H1 (cell line): ENCODE measurements at regions not wholly inside any gene's neighbourhood (a gene's known extent, or its start where the extent isn't known, plus 50 kb on each side); places are given as distances from the start of the nearest gene placed in this dataset.

Experiments
- CTCF ChIA-PET: fragments of 300-600 bp; sonication (Branson Sonifier 250); formaldehyde crosslinking; loops from one replicate; lab custom pipeline; 2021; ENCODE audit not compliant: partially characterized antibody; lab: Charles Lee
- POLR2A ChIA-PET: fragments of 300-600 bp; sonication (Branson Sonifier 250); formaldehyde crosslinking; loops from one replicate; lab custom pipeline; 2021; ENCODE audit warnings: inconsistent platforms; ENCODE audit not compliant: partially characterized antibody; lab: Charles Lee
- DNase-seq, 2 experiments: peaks; one replicate each; pipeline versions ENCODE4 v3.0.0 to v3.0.0-alpha.2; 2010 to 2022; ENCODE audit warnings: low spot score in 2 of 2, low read depth in 1 of 2, mixed read lengths in 1 of 2
- FAIRE-seq: peaks from 2 replicates; lab custom pipeline; 2011; peaks lifted over from hg19 to GRCh38; lab: Jason Lieb, UNC
- H2AFZ ChIP-seq: 2 replicates; pipeline ENCODE4 v1.8.1; 2012; ENCODE audit warnings: low read length, inconsistent platforms
- H2AK5ac ChIP-seq: 2 replicates; pipeline ENCODE4 v1.6.1; 2013; ENCODE audit warnings: low read depth, low read length
- H2BK120ac ChIP-seq: replicated peaks from 2 replicates; pipeline ENCODE3; 2013; ENCODE audit warnings: low read depth, low read length, inconsistent platforms
- H2BK12ac ChIP-seq: 2 replicates; pipeline ENCODE4 v1.6.1; 2013; ENCODE audit warnings: low read depth, low read length
- H2BK15ac ChIP-seq: 2 replicates; pipeline ENCODE4 v1.6.1; 2013; ENCODE audit warnings: low read length
- H2BK20ac ChIP-seq: 2 replicates; pipeline ENCODE4 v1.6.1; 2013; ENCODE audit warnings: low read length
- H2BK5ac ChIP-seq: 2 replicates; pipeline ENCODE4 v1.6.1; 2013; ENCODE audit warnings: low read depth, low read length
- H3K14ac ChIP-seq: 2 replicates; pipeline ENCODE4 v1.6.1; 2013; ENCODE audit warnings: inconsistent platforms; ENCODE audit not compliant: insufficient read length
- H3K18ac ChIP-seq: 2 replicates; pipeline ENCODE4 v1.6.1; 2013; ENCODE audit warnings: low read length; ENCODE audit errors: extremely low read depth
- H3K23ac ChIP-seq: 2 replicates; pipeline ENCODE4 v1.6.1; 2013; ENCODE audit warnings: inconsistent platforms; ENCODE audit not compliant: insufficient read length
- H3K23me2 ChIP-seq: 2 replicates; pipeline ENCODE4 v1.6.1; 2013; ENCODE audit warnings: low read depth, low read length
- H3K27ac ChIP-seq: 2 replicates; pipeline ENCODE4 v1.6.1; 2011; ENCODE audit warnings: low read depth, low read length, inconsistent platforms
- H3K27me3 ChIP-seq, 4 experiments: replicated peaks in 1 of 4; 1 replicate in 1 of 4; 2 replicates in 3 of 4; pipeline versions ENCODE4 v1.6.1 to v1.8.1; 2011 to 2013; ENCODE audit warnings: low read length in 3 of 4, mild to moderate bottlenecking in 3 of 4, inconsistent platforms in 2 of 4, mixed read lengths in 2 of 4, moderate library complexity in 1 of 4; ENCODE audit not compliant: control insufficient read depth in 3 of 4, insufficient read depth in 3 of 4; ENCODE audit errors: extremely low read depth in 1 of 4
- H3K36me3 ChIP-seq, 4 experiments: 2 replicates each; pipeline versions ENCODE4 v1.6.1 to v1.8.1; 2011 to 2013; ENCODE audit warnings: mild to moderate bottlenecking in 4 of 4, low read length in 3 of 4, moderate library complexity in 2 of 4, control low read depth in 1 of 4, inconsistent platforms in 1 of 4; ENCODE audit not compliant: insufficient read depth in 4 of 4, control insufficient read depth in 2 of 4
- H3K4ac ChIP-seq: replicated peaks from 2 replicates; pipeline ENCODE3; 2013; ENCODE audit warnings: low read length, low read depth, mixed read lengths, inconsistent platforms; ENCODE audit not compliant: insufficient read length
- H3K4me1 ChIP-seq, 4 experiments: replicated peaks in 1 of 4; 1 replicate in 1 of 4; 2 replicates in 3 of 4; pipeline versions ENCODE4 v1.6.1 to v1.8.1; 2011 to 2013; ENCODE audit warnings: low read length in 3 of 4, inconsistent platforms in 2 of 4, mixed read lengths in 1 of 4; ENCODE audit not compliant: insufficient read depth in 4 of 4, control insufficient read depth in 3 of 4
- H3K4me2 ChIP-seq, 2 experiments: 2 replicates each; pipeline versions ENCODE4 v1.6.1 to v1.8.1; 2011 to 2013; ENCODE audit warnings: low read depth in 2 of 2, low read length in 2 of 2, control low read depth in 1 of 2, inconsistent platforms in 1 of 2, mild to moderate bottlenecking in 1 of 2; ENCODE audit not compliant: insufficient read depth in 1 of 2
- H3K4me3 ChIP-seq, 4 experiments: fragments of 200-600, 300-600 bp in 1 of 4; sonication (generic), shearing (Covaris generic), sonication (Bioruptor Twin) in 1 of 4; 2 replicates each; pipeline versions ENCODE4 v1.5.1 to v1.8.1; 2011 to 2016; ENCODE audit warnings: low read length in 4 of 4, low read depth in 3 of 4, control low read depth in 2 of 4, inconsistent platforms in 2 of 4, mild to moderate bottlenecking in 2 of 4, mixed read lengths in 1 of 4, moderate library complexity in 1 of 4; ENCODE audit not compliant: insufficient read depth in 2 of 4; ENCODE audit errors: extremely low read depth in 1 of 4
- H3K56ac ChIP-seq: replicated peaks from 2 replicates; pipeline ENCODE3; 2013; ENCODE audit warnings: low read depth, mild to moderate bottlenecking, mixed read lengths, low read length, inconsistent platforms; ENCODE audit not compliant: insufficient read length
- H3K79me1 ChIP-seq: 2 replicates; pipeline ENCODE4 v1.6.1; 2013; ENCODE audit warnings: low read depth, low read length, control low read depth
- H3K79me2 ChIP-seq, 2 experiments: 2 replicates each; pipeline versions ENCODE4 v1.6.1 to v1.8.1; 2012 to 2013; ENCODE audit warnings: low read length in 2 of 2, mild to moderate bottlenecking in 2 of 2, inconsistent platforms in 1 of 2; ENCODE audit not compliant: insufficient read depth in 2 of 2, control insufficient read depth in 1 of 2
- H3K9ac ChIP-seq, 4 experiments: replicated peaks in 1 of 4; 1 replicate in 1 of 4; 2 replicates in 3 of 4; pipeline versions ENCODE4 v1.6.1 to v1.8.1; 2011 to 2013; ENCODE audit warnings: low read depth in 3 of 4, low read length in 3 of 4, control low read depth in 2 of 4, mild to moderate bottlenecking in 2 of 4, moderate library complexity in 2 of 4, inconsistent platforms in 1 of 4; ENCODE audit errors: extremely low read depth in 1 of 4
- H3K9me3 ChIP-seq, 2 experiments: 2 replicates each; pipeline versions ENCODE4 v1.6.1 to v1.8.1; 2012 to 2013; ENCODE audit warnings: mild to moderate bottlenecking in 2 of 2, moderate library complexity in 2 of 2, control low read depth in 1 of 2, inconsistent platforms in 1 of 2, low read depth in 1 of 2, low read length in 1 of 2, mixed read lengths in 1 of 2; ENCODE audit not compliant: insufficient read depth in 2 of 2
- H4K20me1 ChIP-seq, 2 experiments: replicated peaks in 1 of 2; 2 replicates each; pipeline versions ENCODE3 to v1.8.1; 2011 to 2013; ENCODE audit warnings: inconsistent platforms in 2 of 2, low read length in 2 of 2, mild to moderate bottlenecking in 1 of 2; ENCODE audit not compliant: insufficient read depth in 2 of 2, control insufficient read depth in 1 of 2
- H4K5ac ChIP-seq: 2 replicates; pipeline ENCODE4 v1.6.1; 2013; ENCODE audit warnings: low read length, low read depth, mixed read lengths, inconsistent platforms; ENCODE audit not compliant: insufficient read length
- H4K8ac ChIP-seq: 2 replicates; pipeline ENCODE4 v1.8.0; 2013; ENCODE audit warnings: mild to moderate bottlenecking, moderate library complexity, low read length, inconsistent platforms; ENCODE audit not compliant: insufficient read depth; ENCODE audit errors: extremely low read depth
- H4K91ac ChIP-seq: replicated peaks from 2 replicates; pipeline ENCODE3; 2013; ENCODE audit warnings: low read length, mixed read lengths, inconsistent platforms; ENCODE audit not compliant: insufficient read length
- ATF2 ChIP-seq: IDR thresholded peaks from 2 replicates; pipeline ENCODE4 v1.6.1; 2012; ENCODE audit warnings: low read length, inconsistent platforms
- CTCF ChIP-seq, 3 experiments: IDR thresholded peaks; 1 replicate in 2 of 3; 2 replicates in 1 of 3; pipeline versions ENCODE4 v1.5.1 to v1.6.1; 2011; ENCODE audit warnings: low read length in 3 of 3, mild to moderate bottlenecking in 3 of 3, inconsistent platforms in 2 of 3, low read depth in 1 of 3, moderate library complexity in 1 of 3; ENCODE audit not compliant: insufficient read depth in 1 of 3; ENCODE audit errors: control extremely low read depth in 1 of 3
- GTF2F1 ChIP-seq: IDR thresholded peaks from 2 replicates; pipeline ENCODE4 v1.6.1; 2012; ENCODE audit warnings: low read depth, low read length, improper control_type of control experiment, borderline replicate concordance
- HDAC2 ChIP-seq, 2 experiments: fragments of 300-600 bp in 1 of 2; sonication (generic) in 1 of 2; IDR thresholded peaks; 2 replicates each; pipeline ENCODE4 v1.6.1; 2011 to 2012; ENCODE audit warnings: low read depth in 2 of 2, low read length in 2 of 2, mild to moderate bottlenecking in 2 of 2, moderate library complexity in 2 of 2, borderline replicate concordance in 1 of 2, inconsistent platforms in 1 of 2
- HDAC6 ChIP-seq: IDR thresholded peaks from one replicate; pipeline ENCODE4 v1.7.1; 2012; ENCODE audit warnings: low read depth, mild to moderate bottlenecking, inconsistent platforms, low read length, moderate library complexity
- KDM1A ChIP-seq: fragments of 200-600, 300-600 bp; sonication (generic); IDR thresholded peaks from 2 replicates; pipeline ENCODE4 v1.7.1; 2016; ENCODE audit warnings: mild to moderate bottlenecking, low read length, borderline replicate concordance
- NRF1 ChIP-seq: IDR thresholded peaks from 2 replicates; pipeline ENCODE4 v1.6.1; 2011; ENCODE audit warnings: mild to moderate bottlenecking, low read depth, low read length, improper control_type of control experiment
- RFX5 ChIP-seq: IDR thresholded peaks from 2 replicates; pipeline ENCODE4 v1.6.1; 2011; ENCODE audit warnings: low read depth, low read length, improper control_type of control experiment, borderline replicate concordance
- SIRT6 ChIP-seq: IDR thresholded peaks from one replicate; pipeline ENCODE4 v1.7.1; 2012; ENCODE audit warnings: low read length, inconsistent platforms
- SUZ12 ChIP-seq: fragments of 200-600 bp; sonication (generic); IDR thresholded peaks from 2 replicates; pipeline ENCODE4 v1.6.1; 2012; ENCODE audit warnings: mild to moderate bottlenecking, inconsistent platforms, low read length, moderate library complexity, mixed read lengths
- TEAD4 ChIP-seq: IDR thresholded peaks from 2 replicates; pipeline ENCODE4 v1.6.1; 2012; ENCODE audit warnings: low read depth, low read length, inconsistent platforms, mixed read lengths
- ZNF274 ChIP-seq: IDR thresholded peaks from 2 replicates; pipeline ENCODE4 v1.7.0; 2012; ENCODE audit warnings: low read length, borderline replicate concordance; ENCODE audit errors: extremely low read depth

GRCh38 chr6:140653506-140653905 is 1279.1 kb upstream of the CITED2 start:
- H4K5ac ChIP-seq, result no peak overlapping the region
- no peak overlapping the region for H2BK5ac ChIP-seq
- no peak overlapping the region for H3K4me3 ChIP-seq
- H3K23ac ChIP-seq, result no peak overlapping the region
- no peaks in the 10 kb centered on the region for H3K9me3 ChIP-seq
- H3K79me2 ChIP-seq, result no peaks in the 10 kb centered on the region
- H3K4me2 ChIP-seq, result no peak overlapping the region
- no peak overlapping the region for H3K18ac ChIP-seq
- H3K36me3 ChIP-seq, result no peaks in the 10 kb centered on the region
- no peak overlapping the region for H2AFZ ChIP-seq
- H3K14ac ChIP-seq, result no peak overlapping the region
- ChIA-PET POLR2A (no interaction called here), CTCF (no interaction called here)
- H3K4me1 ChIP-seq, result no peaks in the 10 kb centered on the region
- H2BK20ac ChIP-seq, result no peak overlapping the region
- FAIRE-seq, result no peak
- H2AK5ac ChIP-seq, result no peak overlapping the region
- H4K20me1 ChIP-seq, result no peaks in the 10 kb centered on the region
- H2BK15ac ChIP-seq, result no peak overlapping the region
- H3K9ac ChIP-seq, result no peak overlapping the region
- no peaks in the 10 kb centered on the region for H3K27me3 ChIP-seq
- no peak overlapping the region for H3K56ac ChIP-seq
- H3K4ac ChIP-seq, result no peak overlapping the region
- H2BK120ac ChIP-seq, result no peak overlapping the region
- no peak for DNase-seq
- no peak overlapping the region for H2BK12ac ChIP-seq
- no peaks in the 10 kb centered on the region for H3K23me2 ChIP-seq
- no peak overlapping the region for H3K27ac ChIP-seq
- no peak overlapping the region for H4K91ac ChIP-seq
- no peak overlapping the region for H4K8ac ChIP-seq
- no peaks in the 10 kb centered on the region for H3K79me1 ChIP-seq
- TF ChIP-seq ZNF274, result no peak
- no peak for TF ChIP-seq CTCF (IDR thresholded peaks at IDR 0.05; ENCODE audit: control extremely low read depth in 1 of 3, insufficient read depth in 1 of 3, low read depth in 1 of 3, low read length in 3 of 3)
- TF ChIP-seq RFX5, result no peak
- TF ChIP-seq NRF1, result no peak
- no peak for TF ChIP-seq HDAC2 (IDR thresholded peaks at IDR 0.05; ENCODE audit: borderline replicate concordance in 1 of 2, low read depth in 2 of 2, low read length in 2 of 2)
- no peak for TF ChIP-seq HDAC6
- TF ChIP-seq KDM1A, result no peak
- TF ChIP-seq SUZ12, result no peak
- no peak for TF ChIP-seq GTF2F1
- no peak for TF ChIP-seq TEAD4
- TF ChIP-seq SIRT6, result no peak
- no peak for TF ChIP-seq ATF2
